Natural killer cell (primary cell): ENCODE measurements at regions not wholly inside any gene's neighbourhood (a gene's known extent, or its start where the extent isn't known, plus 50 kb on each side); places are given as distances from the start of the nearest gene placed in this dataset.

Experiments
- ATAC-seq, 3 donors: fragments of 150-1000 bp in 2 of 3; fragments of 200-7000 bp in 1 of 3; cut with Tn5 transposase; 1 replicate in 1 of 3; 2 replicates in 2 of 3; pipeline ENCODE4 v1.10.0; 2021; ENCODE audit warnings: mild to moderate bottlenecking in 2 of 3, moderate library complexity in 2 of 3
- DNase-seq, 2 donors: peaks; one replicate each; pipeline versions ENCODE4 v3.0.0 to v3.0.0-alpha.2; 2013 to 2021; ENCODE audit warnings: mixed read lengths in 1 of 2
- H3K27ac ChIP-seq: one replicate; pipeline ENCODE4 v1.5.1; 2013; ENCODE audit warnings: mild to moderate bottlenecking, low read length
- H3K27me3 ChIP-seq: one replicate; pipeline ENCODE4 v1.6.1; 2013; ENCODE audit warnings: low read length; ENCODE audit not compliant: control insufficient read depth, insufficient read depth
- H3K36me3 ChIP-seq: one replicate; pipeline ENCODE4 v1.6.1; 2013; ENCODE audit warnings: low read length; ENCODE audit not compliant: control insufficient read depth, insufficient read depth
- H3K4me1 ChIP-seq: one replicate; pipeline ENCODE4 v1.6.1; 2013; ENCODE audit warnings: low read length; ENCODE audit not compliant: control insufficient read depth, insufficient read depth
- H3K4me3 ChIP-seq: one replicate; pipeline ENCODE4 v1.5.1; 2013; ENCODE audit warnings: low read length
- H3K9me3 ChIP-seq: one replicate; pipeline ENCODE4 v1.6.1; 2013; ENCODE audit warnings: low read length; ENCODE audit not compliant: control insufficient read depth, insufficient read depth
- H3K27ac Mint-ChIP-seq, 2 donors: one replicate each; pipeline ENCODE4 v1.8.0; 2022; ENCODE audit warnings: mild to moderate bottlenecking in 2 of 2, mixed read lengths in 2 of 2, moderate library complexity in 1 of 2
- H3K27me3 Mint-ChIP-seq, 2 donors: one replicate each; pipeline ENCODE4 v1.8.0; 2022; ENCODE audit warnings: low read depth in 2 of 2, mixed read lengths in 2 of 2
- H3K36me3 Mint-ChIP-seq: one replicate; pipeline ENCODE4 v1.8.0; 2022; ENCODE audit warnings: mixed read lengths
- H3K4me1 Mint-ChIP-seq, 2 donors: one replicate each; pipeline ENCODE4 v1.8.0; 2022; ENCODE audit warnings: mixed read lengths in 2 of 2
- H3K4me3 Mint-ChIP-seq: one replicate; pipeline ENCODE4 v1.8.0; 2022; ENCODE audit warnings: mild to moderate bottlenecking, moderate library complexity, mixed read lengths
- H3K9me3 Mint-ChIP-seq, 2 donors: one replicate each; pipeline ENCODE4 v1.8.0; 2022; ENCODE audit warnings: mixed read lengths in 2 of 2
- CTCF ChIP-seq: fragments of 200-600 bp; IDR thresholded peaks from one replicate; pipeline ENCODE4 v1.8.0; 2022; ENCODE audit warnings: antibody characterized with exemption
- WGBS: methylation state at CpG from one replicate; pipeline ENCODE4 v1.1.7; 2013; ENCODE audit warnings: missing lambda C conversion rate; ENCODE audit not compliant: insufficient coverage; 5-methylcytosine and 5-hydroxymethylcytosine counted together
- intact Hi-C: fragments of 100-400 bp; cut with micrococcal nuclease; formaldehyde crosslinking; loops from one replicate; pipeline ENCODE4 v1.14.2; 2022

GRCh38 chr13:40863723-40864122 lies 74.3 kb downstream of the SLC25A15 start:
- no peak for ATAC-seq

DNA sequence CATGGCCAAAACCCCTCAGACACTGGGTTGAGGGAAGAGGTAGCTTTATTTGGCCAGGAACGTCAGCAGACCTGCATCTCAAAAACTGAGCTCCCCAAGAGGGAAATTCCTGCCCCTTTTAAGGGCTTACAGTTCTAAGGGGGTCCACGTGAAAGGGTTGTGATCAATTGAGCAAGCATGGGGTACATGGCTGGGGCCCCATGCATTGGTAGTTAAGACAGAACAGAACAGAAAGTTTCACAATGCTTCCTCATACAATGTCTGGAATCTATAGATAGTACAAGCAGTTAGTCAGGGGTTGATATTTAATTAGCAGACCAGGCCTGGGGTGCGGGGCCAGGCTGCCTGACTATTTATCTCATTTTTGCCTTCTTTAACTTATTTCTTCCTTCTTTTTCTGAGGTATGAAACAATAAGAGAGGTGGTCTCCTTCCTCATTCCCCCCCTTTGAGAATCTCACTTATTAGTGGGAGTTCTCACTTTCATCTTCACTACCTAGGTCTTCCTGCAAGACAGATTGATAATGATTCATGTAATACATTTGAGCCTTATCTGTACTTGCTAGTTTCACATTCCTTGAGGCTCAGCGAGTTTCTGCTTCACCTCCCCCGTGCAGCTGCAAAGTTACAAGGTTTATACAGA lies 84.8 kb downstream of the SLC25A15 start:
- no peak overlapping the region for H3K4me3 ChIP-seq
- intact Hi-C loops = no loop called here
- H3K27ac ChIP-seq = no peak overlapping the region
- peaks cover 14% of the 10 kb centered on the region for H3K36me3 ChIP-seq
- H3K4me1 Mint-ChIP-seq = no peaks in the 10 kb centered on the region
- H3K36me3 Mint-ChIP-seq = peaks cover 55% of the 10 kb centered on the region
- no peaks in the 10 kb centered on the region for H3K27me3 Mint-ChIP-seq
- H3K4me1 ChIP-seq = no peaks in the 10 kb centered on the region
- peaks cover 75% of the 10 kb centered on the region for H3K9me3 ChIP-seq
- TF ChIP-seq CTCF = no peak
- H3K9me3 Mint-ChIP-seq = peaks cover 4 to 29% of the 10 kb centered on the region in 2 donors
- ATAC-seq (no peak), DNase-seq (peak in 1 of 2 donors; percentile 9)
- H3K27me3 ChIP-seq = no peaks in the 10 kb centered on the region
- H3K27ac Mint-ChIP-seq = peak overlapping the region in 1 of 2 donors; percentile 68
- no peak overlapping the region for H3K4me3 Mint-ChIP-seq
- 93% methylated on average over 4 of the region's 5 CpGs for WGBS

More at GRCh38 chr13:40863723-40864122, 74.3 kb downstream of the SLC25A15 start:
- no peak for TF ChIP-seq CTCF
- H3K27me3 Mint-ChIP-seq = no peaks in the 10 kb centered on the region
- Histone ChIP-seq H3K27ac (no peak overlapping the region), H3K4me3 (no peak overlapping the region), H3K27me3 (no peaks in the 10 kb centered on the region), H3K4me1 (no peaks in the 10 kb centered on the region), H3K36me3 (no peaks in the 10 kb centered on the region), H3K9me3 (no peaks in the 10 kb centered on the region)
- DNase-seq = no peak
- H3K4me1 Mint-ChIP-seq = no peaks in the 10 kb centered on the region
- no peaks in the 10 kb centered on the region for H3K36me3 Mint-ChIP-seq
- H3K27ac Mint-ChIP-seq = no peak overlapping the region
- H3K4me3 Mint-ChIP-seq = no peak overlapping the region
- intact Hi-C loops = no loop called here
- H3K9me3 Mint-ChIP-seq = peaks cover 5 to 6% of the 10 kb centered on the region in 2 donors
- WGBS = 69% methylated on average over 4 of the region's 4 CpGs

DNA sequence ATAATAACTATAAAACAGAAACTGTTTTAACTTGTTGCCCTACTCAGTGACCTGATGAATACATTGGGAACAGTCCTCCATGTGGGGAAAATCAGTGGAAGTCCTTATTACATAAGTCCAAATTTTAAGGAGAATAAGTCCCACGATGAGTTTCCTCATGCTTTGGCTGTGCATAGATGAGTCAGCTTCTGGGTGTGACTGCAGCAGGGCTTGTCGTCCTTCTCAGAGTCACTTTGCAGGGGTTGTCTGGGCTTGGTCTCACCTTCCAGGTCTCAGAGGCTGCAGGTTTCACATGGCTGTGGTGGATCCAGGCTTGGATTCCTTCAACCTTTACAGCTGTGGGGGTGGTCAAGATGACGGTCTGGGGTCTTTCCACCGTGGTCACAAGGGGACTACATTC lies 85.6 kb downstream of the SLC25A15 start:
- H3K4me3 Mint-ChIP-seq = no peak overlapping the region
- TF ChIP-seq CTCF = no peak
- H3K4me3 ChIP-seq = no peak overlapping the region
- intact Hi-C loops = no loop called here
- H3K27ac ChIP-seq = no peak overlapping the region
- WGBS = 97% methylated on average over 3 of the region's 4 CpGs
- ATAC-seq = no peak
- peaks cover 14% of the 10 kb centered on the region for H3K36me3 ChIP-seq
- H3K4me1 Mint-ChIP-seq = peaks cover 2 to 4% of the 10 kb centered on the region in 2 donors
- peaks cover 63% of the 10 kb centered on the region for H3K36me3 Mint-ChIP-seq
- no peaks in the 10 kb centered on the region for H3K27me3 Mint-ChIP-seq
- peaks cover 5 to 33% of the 10 kb centered on the region in 2 donors for H3K9me3 Mint-ChIP-seq
- no peak for DNase-seq
- H3K27ac Mint-ChIP-seq = peak overlapping the region in 1 of 2 donors; percentile 68
- H3K27me3 ChIP-seq = no peaks in the 10 kb centered on the region
- no peaks in the 10 kb centered on the region for H3K4me1 ChIP-seq
- peaks cover 83% of the 10 kb centered on the region for H3K9me3 ChIP-seq

GRCh38 chr13:40875583-40875982 lies 86.2 kb downstream of the SLC25A15 start:
- intact Hi-C loops = no loop called here
- no peak for ATAC-seq
- Mint-ChIP-seq H3K4me1 (peaks cover 7 to 9% of the 10 kb centered on the region in 2 donors), H3K36me3 (peaks cover 67% of the 10 kb centered on the region), H3K27ac (no peak overlapping the region), H3K27me3 (no peaks in the 10 kb centered on the region), H3K4me3 (no peak overlapping the region), H3K9me3 (peaks cover 7 to 35% of the 10 kb centered on the region in 2 donors)
- Histone ChIP-seq H3K27me3 (no peaks in the 10 kb centered on the region), H3K9me3 (peaks cover 87% of the 10 kb centered on the region), H3K4me3 (no peak overlapping the region), H3K27ac (no peak overlapping the region), H3K36me3 (peaks cover 19% of the 10 kb centered on the region), H3K4me1 (no peaks in the 10 kb centered on the region)
- WGBS = 91% methylated on average over 6 of the region's 6 CpGs
- TF ChIP-seq CTCF = no peak
- DNase-seq = no peak
